NCI-H146 treated with DMSO at 0.1 percent for 48 hours (cell line): ENCODE measurements at regions not wholly inside any gene's neighbourhood (a gene's known extent, or its start where the extent isn't known, plus 50 kb on each side); places are given as distances from the start of the nearest gene placed in this dataset.

Experiments used
- DNase-seq: peaks from one replicate; lab custom pipeline; 2025; ENCODE audit not compliant: unreplicated experiment; lab: John Stamatoyannopoulos, UW

DNA sequence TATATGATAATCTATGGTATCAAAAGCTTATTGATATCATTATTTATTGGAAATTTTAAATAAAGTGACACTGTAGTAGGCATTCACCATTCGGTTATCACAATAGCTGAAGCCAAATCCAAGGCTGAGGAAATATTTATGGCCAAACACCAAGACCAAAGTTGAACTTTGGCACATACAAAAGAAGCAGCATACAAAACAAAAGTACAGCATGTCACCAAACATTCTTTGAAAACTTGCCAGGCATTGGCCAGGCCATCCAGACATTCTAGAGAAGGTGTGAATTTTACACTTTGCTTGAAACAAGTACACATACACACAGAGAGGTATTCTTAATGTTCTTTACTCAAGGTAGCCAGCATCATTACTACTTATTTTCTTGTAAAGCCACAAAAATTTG is 544.4 kb upstream of the CXADR start:
- no peak for DNase-seq

- DNase-seq, result no peak
These were observed 543.2 kb upstream of the CXADR start for GRCh38 chr21:16969636-16970035.

DNA sequence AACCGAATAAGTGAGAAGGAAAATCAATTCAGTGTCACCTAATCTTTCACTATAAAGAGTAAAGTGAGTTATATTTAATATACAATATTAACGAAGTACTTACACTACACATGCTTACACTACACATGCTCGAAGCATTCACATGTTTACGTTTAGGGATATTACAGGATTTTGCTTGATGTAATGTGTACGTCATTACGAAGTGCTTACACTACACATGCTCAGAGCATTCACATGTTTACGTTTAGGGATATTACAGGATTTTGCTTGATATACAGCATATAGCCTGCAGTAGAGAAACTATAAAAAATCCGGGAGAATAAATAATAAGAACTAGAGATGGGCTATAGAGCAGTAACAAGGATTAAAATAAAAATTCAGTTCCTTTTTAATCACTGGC is 538.8 kb upstream of the CXADR start:
- no peak for DNase-seq

DNA sequence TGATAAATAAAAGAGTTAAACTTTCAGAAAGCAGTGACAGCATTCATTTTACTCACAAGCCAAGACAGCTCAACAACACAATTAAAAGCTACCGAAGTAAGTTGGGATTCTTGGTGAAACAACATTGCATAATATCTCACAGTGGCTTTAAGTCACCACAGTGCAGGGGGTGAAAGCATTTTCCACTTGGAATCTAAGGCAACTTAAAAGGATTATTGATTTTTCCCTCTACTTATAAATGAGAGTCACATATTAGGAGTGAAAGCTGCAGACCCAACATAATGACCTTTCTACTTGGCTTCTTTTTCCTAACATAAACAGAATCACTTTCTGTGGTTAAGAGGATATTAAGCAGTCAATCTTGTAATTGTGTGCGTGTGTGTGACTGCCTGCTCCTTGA is 536.6 kb upstream of the CXADR start:
- DNase-seq, result no peak

DNA sequence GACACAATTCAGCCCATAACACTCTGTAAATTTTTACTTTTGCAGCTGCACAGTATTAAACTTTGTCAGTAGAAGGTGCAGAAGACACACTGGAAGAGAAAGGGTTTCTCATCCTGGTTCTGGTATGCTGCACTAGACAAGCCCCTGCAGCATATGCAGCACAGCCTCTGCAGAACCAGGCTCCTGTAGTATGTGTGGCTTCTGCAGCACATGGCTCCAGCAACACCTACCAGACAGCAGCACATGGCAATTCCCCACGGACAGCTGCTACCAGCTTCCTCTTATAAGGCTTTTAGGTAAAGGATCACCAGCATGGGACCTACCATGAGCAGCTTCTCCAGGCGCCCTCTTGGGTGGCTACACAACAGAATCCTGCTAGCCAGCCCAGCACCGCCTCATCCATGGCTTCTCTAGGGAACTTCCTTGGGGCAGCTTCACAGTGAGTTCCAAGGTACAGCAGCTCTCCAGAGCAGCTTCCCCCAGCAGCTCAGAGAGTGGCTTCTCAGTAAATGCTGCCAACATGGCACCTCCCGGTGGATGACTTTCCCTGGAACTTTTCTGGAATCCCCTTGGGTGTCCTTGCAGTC is 534.4 kb upstream of the CXADR start:
- no peak for DNase-seq

- DNase-seq, result no peak
These were observed 533.3 kb upstream of the CXADR start for GRCh38 chr21:16979574-16979973.

DNA sequence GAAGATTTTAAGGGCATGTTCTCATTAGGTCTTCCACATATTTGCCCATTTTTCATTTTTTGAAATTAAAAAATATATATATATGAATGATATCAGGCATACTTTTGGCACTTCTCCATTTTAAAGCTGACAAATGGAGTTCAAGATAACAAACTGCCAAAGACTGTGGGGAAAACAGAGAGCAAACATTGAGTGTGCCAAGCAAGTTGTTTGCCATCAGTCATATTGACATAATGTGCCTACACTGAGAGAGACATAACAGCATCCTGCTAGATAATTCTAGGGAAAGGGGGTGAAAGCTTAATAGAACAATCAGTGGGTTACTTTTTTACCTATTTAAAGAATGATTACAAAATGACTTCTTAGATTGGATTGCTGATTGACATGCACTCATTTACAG is 529.4 kb upstream of the CXADR start:
- no peak for DNase-seq

GRCh38 chr21:16992448-16992847 is 520.4 kb upstream of the CXADR start:
- DNase-seq, result no peak

- DNase-seq, result no peak
These were observed 519.3 kb upstream of the CXADR start for GRCh38 chr21:16993416-16994038.

DNA sequence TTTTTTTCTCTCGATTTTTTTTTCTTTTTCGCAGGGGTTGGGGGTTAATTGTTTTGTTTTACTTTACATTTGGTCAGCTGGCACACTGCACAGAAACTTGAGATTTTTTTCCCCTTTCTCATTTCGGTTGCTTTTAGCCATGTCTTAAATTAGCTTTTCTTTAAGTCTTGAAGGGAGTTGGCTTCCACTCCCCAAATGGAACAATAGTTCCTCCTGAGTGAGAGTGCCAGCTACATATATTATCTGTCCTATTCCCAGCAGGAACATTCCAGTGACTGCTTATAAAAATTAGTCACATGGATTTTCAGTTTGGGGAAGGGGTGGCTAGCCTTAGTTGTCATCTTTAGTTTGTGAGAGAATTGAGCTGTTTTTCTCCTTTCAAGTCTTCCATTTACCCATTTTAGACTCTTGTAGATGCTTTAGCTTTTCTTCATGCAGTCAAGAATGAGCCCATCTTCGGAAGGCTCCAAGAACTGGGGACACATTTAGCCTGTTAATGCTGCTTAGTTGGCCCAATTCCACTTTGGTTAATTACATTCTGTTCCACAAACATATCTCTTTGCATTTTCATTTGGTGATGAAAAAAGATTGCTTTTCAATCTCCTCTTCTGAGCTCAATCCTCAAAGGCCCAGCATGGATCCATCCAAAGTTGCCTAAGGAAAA is 510.1 kb upstream of the CXADR start:
- no peak for DNase-seq

DNA sequence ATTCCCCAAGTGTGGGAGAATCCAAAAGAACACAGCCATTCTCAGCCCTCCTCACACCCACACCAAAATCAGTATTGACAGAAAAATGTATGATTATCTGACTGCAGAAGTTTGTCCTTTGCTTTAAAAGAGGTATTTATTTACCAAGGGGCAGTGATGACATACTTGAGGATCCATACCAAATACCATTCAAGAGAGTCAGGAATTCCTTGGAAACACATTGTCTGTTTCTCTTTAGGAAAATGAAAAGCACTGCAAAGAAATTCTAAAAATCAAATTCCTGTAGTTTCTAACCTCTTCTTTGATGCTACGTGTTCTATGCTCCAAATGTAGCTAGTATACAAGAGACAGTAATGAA is 509.6 kb upstream of the CXADR start:
- no peak for DNase-seq

- no peak for DNase-seq
These were observed 509.0 kb upstream of the CXADR start for GRCh38 chr21:17003763-17004373.

- DNase-seq, result no peak
These were observed 480.6 kb upstream of the CXADR start for GRCh38 chr21:17032141-17032655.

DNA sequence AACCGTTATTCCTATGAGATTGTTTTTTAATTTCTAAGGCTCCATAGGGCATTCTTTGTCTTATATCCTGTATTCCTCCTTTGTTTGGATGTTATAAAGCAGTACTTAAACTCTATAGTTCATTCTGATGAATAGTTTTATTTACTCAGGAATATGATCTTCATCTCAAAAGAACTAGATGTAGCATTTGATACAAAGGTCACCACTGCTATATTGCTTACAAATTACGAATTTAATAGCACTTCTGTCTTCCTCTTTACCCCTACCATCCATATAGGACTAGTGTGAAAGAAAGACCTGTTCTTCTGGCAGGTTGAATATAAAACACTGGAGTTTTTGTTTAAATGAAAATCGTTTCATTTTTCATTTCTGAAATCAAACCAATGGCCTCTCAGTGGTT is 468.1 kb upstream of the CXADR start:
- DNase-seq, result no peak

GRCh38 chr21:17045214-17045853 is 467.5 kb upstream of the CXADR start:
- DNase-seq, result no peak

DNA sequence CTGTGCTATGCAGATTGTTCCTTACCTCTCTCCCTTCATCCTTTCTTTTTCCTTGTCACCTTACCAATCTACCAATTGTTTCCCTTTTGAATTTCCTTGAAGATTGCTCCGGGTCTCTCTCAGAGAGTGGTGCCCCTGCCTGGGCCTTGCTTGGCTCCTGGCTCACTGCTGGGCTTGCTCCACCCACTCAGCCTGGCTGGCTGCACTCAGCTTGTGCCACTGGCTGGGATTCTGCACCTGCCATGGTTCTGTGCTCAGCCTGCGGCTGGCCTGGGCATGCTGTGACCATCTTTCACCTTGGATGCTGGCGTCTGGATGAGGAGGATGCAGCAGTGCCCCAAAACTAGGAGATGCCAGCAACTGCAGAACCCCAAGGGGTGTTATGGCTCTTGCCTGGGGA is 463.9 kb upstream of the CXADR start:
- DNase-seq, result no peak

GRCh38 chr21:17050156-17050555 is 462.7 kb upstream of the CXADR start:
- no peak for DNase-seq

DNA sequence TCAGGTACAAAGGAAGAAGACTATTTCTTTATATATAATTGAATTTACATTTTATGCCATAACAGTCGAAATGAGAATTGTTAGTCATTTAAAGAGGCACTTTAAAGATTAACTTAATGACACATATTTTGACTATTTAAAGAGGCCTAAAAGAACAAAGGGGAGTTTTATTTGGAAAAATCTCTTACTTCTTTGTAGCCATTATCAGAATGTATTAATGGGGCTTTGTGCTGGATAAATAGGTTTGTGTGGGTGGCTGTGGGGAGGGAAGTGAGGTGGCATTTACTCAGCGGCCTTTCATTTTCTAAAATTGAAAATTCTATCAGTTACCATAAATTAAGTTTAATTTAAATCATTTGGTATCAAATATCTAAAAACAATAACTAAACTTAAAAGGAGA is 462.2 kb upstream of the CXADR start:
- no peak for DNase-seq

- DNase-seq, result no peak
These were observed 461.8 kb upstream of the CXADR start for GRCh38 chr21:17051054-17051453.

GRCh38 chr21:17053321-17053720 is 459.5 kb upstream of the CXADR start:
- no peak for DNase-seq

DNA sequence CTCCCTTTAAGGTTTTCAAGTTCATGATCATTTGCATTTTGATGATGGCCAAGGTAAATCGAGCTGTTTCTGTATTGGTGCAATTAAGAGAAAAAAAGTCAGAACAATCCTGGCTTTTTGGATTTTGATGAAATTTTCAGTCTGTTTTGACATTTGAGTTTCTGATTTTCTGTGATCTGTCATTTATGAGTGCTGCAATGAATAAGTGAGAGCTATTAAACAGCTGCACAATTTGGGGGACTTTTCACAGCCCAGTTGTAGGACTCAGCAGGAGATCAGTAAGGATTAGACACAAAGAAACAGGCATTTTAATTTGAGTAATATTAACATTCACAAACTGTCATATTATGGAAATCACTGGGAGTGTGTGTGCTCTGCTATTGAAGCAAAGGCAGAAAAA is 452.9 kb upstream of the CXADR start:
- no peak for DNase-seq

GRCh38 chr21:17066006-17066405 is 446.8 kb upstream of the CXADR start:
- DNase-seq, result no peak
